ENCODE measurements at regions not wholly inside any gene's neighbourhood (a gene's known extent, or its start where the extent isn't known, plus 50 kb on each side); places are given as distances from the start of the nearest gene placed in this dataset.

DNA sequence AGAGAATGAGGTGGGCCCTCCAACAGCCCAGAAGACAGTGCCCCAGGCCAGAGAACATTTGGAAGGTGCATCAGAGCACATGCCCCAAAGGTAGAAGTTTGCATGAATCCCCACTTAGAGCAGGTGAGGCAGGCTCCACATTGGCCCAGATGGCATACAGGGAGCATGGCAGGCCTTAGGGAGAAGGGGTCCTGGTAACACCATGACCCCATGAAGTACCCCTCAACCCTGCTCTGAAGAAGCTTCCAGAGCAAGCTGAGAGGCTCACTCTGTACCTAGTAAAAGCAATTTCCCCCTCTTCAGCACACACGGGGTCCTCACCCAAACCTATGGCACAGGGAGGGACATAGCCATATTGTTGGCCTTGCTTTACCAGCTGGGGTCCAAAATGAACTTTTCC is 162.6 kb downstream of the BUB3 start:
- TF ChIP-seq CTCF (IDR thresholded peaks at IDR 0.05; ENCODE audit: insufficient read depth, low read length) (no peak), REST (IDR thresholded peaks at IDR 0.05; ENCODE audit: insufficient replicate concordance, low read depth) (no peak), POLR2AphosphoS5 (IDR thresholded peaks at IDR 0.05; ENCODE audit: low read depth) (no peak), GABPA (IDR thresholded peaks at IDR 0.05; ENCODE audit: low read depth) (no peak)
